CD4-positive, alpha-beta T cell treated with Interleukin-6 at 100 ng/mL for 8 hours (primary cell): ENCODE measurements at regions not wholly inside any gene's neighbourhood (a gene's known extent, or its start where the extent isn't known, plus 50 kb on each side); places are given as distances from the start of the nearest gene placed in this dataset.

ENCODE experiments used
- DNase-seq: peaks from one replicate; pipeline ENCODE4 v3.0.0-alpha.2; 2020; ENCODE audit warnings: mixed read lengths, low spot score

DNA sequence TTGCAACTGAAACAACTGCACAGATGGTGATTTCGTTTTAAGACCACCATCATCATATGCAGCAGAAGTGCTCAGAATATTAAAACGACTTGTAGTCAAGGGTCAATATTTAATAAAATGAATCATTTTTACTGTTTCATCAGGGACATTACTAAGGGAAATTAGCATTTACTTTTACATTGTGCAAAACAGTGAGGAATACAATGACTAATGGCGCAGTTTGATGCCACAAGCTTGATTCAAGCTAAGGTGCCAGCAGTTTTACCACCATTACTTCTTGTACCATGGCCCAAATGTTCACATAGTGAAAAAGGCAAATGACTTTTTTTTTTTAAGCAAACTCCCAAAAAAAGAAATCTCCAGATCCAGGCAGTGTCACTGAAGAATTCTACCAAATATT is 277.4 kb upstream of the CHRNA7 start:
- DNase-seq = no peak

DNA sequence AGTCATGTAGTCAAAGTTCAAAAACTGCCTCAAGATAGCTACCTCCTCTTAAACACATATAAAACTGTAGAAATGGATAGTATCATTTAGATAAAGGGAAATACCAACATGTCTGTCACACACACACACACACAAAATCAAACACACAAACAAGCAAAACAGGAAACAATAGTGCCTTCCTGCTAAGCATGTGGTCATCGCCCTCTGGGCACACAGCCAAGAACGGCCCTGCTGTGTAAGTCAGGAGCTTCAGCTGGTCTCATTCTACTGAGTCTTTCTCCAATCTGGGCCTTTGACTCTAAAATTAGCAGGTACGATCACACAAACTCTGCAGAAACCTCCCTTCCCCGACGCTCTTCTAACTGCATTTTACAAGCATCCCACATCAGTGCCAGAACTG is 272.2 kb upstream of the CHRNA7 start:
- no peak for DNase-seq

DNA sequence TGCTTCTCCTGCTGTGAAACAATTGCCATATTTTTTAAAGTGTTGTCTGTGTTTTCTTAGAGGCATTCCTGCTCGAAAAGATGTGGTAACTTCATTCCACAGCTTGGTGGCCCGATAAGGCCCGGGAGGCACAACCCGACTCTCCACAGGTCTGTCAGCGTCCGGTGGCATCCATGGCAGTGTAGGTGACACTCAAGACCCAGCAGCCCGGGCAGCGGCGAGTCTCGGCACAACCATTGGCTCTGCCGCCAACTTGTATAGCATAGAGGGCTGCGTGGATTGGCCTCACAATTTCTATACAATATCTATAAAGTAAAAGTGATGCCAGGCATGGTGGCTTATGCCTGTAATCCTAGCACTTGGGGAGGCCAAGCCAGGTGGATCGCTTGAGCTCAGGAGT is 262.3 kb upstream of the CHRNA7 start:
- DNase-seq = no peak

DNA sequence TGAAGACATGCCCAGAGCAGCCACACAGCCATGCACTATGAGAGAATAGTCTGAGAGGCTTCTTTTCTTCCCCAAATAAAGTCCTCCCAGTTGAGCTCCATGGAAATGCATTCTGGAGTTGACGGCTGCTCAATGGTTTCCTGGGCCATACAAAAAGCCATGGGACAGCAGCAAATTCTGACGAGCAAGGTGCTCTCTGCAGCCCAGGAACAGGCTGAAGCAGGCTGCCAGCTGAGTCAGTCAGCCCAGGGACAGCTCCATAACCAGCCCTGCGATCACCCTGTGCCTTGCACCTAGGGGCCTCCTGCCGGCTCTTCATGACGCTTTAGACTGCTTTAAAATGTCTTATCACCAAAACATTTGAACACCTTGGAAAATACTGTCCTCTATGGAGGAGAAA is 256.3 kb upstream of the CHRNA7 start:
- DNase-seq = no peak

DNA sequence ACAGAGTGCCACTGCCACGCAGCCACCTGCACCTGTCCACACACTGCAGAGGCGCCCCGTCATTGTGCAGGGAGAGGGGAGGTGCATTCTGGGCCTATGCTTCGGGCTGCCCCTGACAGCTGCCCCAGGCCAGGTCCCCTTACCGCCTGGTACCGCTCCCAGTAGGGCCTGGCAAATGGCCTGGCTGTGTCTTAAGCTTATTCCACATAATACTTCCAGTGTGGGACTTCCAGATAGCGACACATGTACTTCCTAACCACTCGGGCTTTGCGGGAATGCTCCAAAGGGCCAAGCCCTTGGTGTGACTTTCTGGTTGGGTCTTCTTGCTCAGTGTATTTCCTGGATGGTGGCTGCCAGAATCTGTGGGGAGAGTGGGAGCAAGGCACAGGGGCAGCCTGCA is 254.3 kb upstream of the CHRNA7 start:
- DNase-seq = no peak

- DNase-seq = no peak
These were observed 249.1 kb upstream of the CHRNA7 start for GRCh38 chr15:31781261-31781660.

DNA sequence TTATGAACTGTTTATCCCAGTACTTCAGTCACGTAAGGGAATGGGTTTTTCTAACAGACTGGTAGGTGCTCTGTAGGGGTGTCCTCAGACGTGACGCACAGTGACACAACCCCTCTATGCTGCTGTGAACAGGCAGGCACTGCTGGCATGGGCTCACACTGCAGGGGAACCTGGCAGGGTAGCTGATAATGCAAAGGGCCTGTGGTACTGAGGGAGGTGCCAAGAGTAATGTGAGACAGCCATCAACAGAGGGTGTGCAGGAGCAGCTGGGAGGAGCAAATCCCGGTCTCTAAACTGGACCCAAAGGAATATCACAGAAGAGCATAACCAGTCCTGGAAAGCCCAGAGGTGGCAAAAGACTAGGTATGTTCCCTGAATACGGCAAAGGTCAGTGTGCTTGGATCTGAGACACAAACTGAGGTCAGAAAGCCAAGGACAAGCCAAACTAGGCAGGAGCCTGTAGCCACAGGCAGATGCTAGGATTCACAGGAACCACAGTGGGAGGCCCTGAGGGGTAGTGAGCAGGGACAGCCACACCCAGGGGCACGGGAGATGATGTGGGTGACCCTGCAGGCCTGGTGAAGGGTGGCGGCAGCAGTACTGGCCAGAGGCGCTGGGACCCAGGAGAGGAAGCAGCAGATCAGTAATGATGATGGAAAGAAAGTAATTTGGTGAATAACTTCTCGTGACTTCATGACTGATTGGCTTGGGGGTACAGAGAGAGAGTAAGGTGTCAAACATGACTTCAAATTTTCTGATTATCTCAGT is 248.1 kb upstream of the CHRNA7 start:
- no peak for DNase-seq

DNA sequence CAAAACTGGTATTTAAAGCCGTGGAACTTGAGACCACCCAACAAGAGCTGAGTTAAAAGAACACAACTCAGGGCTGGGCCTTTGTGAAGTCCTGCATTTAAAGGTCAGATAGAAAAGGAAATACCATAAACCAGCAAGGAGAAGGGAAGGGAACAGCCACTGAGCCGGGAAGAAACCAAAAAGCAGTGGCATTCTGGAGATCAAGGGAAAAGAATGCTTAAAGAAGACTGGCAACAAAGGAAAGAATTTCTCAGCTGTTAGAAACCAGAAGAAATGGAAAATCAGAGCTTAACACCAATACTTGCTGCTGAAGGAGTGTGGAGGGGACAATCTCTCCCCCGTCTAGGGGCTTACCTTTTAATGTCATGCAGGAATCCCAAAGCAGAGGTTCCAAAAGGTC is 247.4 kb upstream of the CHRNA7 start:
- no peak for DNase-seq

- no peak for DNase-seq
These were observed 244.0 kb upstream of the CHRNA7 start for GRCh38 chr15:31786360-31786759.

DNA sequence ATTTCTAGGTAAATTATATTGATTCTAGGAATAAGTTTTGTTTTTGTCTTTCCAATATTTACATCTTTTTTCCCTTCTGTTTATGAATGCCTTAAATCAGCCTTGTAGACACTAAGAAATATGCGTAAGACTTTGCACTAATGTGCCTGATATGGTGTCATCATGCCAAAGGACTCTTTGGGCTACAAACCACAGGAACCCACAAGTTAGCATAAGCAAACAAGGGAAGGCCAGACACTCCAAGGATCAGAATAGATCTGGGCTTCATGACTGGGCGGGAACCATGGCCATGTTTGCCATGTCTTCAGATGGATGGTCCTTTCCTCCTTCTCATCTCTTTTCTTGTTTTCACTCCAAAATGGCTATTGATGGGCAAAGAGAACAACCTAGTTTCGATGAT is 242.2 kb upstream of the CHRNA7 start:
- DNase-seq = no peak

GRCh38 chr15:31792611-31793199 is 237.6 kb upstream of the CHRNA7 start:
- DNase-seq = no peak

GRCh38 chr15:31799319-31799714 is 231.0 kb upstream of the CHRNA7 start:
- no peak for DNase-seq

DNA sequence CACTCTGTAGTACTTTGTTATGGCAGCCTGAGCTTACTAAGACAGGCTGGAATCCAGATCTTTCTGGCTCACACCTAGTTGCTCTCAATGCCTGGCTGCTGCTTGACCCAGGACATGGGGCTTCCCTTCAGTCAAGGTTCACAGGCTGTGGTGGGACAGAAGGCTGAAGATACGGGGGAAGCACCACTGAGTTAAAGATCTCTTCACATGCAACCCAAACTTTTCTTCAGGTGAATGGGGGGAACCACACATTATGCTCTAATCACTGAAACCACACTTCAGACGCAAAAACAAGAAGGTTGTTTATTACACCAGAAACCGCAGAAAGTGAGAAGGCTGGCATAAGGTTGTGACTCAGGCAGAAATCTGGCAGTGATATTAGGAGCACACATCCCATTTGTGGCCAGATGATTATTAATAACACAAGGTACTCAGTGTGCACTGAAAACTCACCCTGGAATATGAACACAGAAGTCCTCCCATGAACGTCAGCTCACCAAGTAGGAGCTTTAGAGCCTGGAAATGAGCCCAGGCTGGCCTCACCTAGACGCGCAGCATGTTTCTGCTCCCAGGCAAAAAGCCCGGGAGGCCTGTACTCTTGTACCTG is 230.5 kb upstream of the CHRNA7 start:
- no peak for DNase-seq

GRCh38 chr15:31801152-31801551 is 229.2 kb upstream of the CHRNA7 start:
- DNase-seq = no peak

GRCh38 chr15:31802761-31803160 is 227.6 kb upstream of the CHRNA7 start:
- DNase-seq = no peak

DNA sequence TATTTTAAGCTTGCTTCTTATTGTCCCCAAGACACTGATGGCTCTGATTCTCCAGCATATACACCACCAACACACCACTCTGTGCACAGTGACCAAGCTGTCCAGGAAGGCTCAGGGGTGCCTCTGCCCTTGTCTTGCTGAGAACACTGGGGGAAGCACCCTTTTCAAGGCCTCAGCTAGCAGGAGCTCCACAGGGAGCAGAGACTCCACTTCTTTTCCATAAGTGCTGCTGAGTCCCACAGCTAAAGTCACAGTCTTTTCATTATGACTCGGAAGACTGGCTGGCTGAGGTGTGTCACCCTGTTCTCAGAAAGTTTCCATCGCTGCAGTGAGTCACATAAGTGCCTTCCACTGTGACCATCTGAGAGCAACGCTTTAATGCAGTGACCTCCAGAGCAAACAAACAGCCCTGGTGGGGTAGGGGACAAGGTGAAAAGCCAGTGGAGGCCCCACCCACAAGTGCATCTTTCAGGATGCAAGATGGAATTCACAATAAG is 226.9 kb upstream of the CHRNA7 start:
- no peak for DNase-seq

DNA sequence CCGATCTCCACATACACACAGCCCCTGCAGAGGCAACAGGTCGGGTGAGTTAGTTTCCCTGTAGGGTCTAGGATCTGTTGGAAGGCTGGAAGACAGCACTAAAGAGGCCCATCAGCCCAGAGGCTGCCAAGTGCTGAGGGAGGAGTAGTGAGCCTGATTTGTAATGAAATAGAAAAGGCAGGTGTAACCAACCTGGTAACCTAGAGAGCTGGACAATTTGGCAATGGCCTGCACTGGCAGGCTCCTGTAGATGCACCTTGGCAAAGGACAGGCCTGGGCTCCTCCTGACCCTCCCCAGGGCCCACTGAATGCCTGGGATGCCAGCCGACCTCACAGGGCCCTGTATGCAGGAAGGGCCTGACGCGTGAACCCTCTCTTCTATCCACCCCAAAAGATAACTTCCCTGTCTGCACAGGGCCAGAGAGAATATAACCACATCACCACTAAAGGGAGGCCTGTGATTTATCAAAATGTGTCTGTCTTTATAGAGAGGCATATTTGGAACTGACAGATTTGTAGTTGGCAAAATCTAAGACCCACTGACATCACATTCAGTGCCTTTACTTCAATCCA is 225.1 kb upstream of the CHRNA7 start:
- no peak for DNase-seq

DNA sequence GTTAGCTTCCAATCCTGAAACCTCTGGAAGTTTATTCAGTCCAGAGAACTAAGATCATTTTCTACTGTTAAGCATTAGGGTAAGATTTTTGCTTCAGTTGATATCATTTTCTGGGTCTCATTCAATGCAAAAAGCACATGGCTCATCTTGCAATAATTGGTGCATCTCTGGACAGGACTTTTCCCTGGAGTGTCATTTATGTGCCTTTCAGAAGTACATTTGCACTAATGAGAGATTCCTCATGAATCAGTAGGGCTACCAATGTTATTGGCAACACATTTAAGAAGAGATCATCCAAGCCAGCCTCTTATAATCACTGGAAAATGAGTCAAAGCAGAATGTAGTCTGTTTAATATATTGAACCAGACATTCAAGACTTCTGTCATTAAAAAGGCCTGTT is 224.2 kb upstream of the CHRNA7 start:
- no peak for DNase-seq

DNA sequence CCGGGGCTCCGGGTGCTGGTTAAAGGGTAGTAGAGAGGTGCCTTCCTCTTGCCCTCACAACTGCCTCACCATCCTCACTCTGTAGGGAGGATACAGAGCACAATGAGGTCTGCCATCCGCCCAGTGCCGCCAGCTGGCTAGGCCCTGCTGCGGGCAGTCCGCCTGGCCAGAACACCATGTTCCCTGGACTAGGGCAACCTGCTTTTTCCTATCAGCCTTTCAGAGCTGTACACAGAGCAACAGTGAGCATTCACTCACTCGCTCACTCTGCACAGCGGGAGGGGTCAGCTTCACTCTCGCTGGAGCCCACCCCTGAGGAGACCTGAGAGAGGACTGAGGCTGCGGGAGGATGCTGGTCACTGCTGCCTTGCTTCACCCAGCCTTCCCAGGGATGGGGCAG is 218.7 kb upstream of the CHRNA7 start:
- no peak for DNase-seq

- no peak for DNase-seq
These were observed 216.2 kb upstream of the CHRNA7 start for GRCh38 chr15:31814082-31814481.

DNA sequence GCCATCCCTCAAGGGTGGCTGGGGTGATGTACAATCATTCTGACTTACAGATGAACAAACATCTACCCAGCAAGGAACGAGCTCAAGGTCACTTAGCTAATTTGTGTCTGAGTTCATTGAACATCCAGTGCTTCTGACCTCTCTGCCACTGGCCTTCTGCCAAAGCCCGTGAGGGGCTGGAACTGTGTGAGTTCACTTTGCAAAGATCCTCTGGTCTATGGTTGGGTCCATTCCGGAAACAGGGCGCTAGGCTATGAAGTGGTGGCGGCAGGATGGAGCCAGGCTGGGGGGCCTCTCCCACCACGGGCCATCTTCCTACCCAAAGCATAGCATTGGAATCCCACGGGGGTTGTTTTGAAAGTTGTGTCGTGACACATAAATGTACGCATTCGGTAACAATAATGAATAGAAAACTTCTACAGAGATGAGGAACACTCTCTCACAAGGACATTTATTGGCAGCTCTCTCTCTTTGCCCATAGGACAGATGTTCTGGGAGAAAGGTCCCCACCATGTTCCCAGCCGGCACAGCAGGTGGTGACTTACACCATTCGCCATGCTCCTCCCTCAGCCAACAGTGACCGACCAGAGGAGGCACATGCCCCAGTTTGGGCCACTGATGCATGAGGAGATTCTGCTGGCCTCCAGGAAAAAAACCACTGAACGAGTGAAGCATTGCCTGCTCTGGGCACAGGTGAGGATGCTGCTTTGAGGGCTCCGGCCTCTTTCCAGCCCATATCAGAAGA is 214.7 kb upstream of the CHRNA7 start:
- DNase-seq = no peak

DNA sequence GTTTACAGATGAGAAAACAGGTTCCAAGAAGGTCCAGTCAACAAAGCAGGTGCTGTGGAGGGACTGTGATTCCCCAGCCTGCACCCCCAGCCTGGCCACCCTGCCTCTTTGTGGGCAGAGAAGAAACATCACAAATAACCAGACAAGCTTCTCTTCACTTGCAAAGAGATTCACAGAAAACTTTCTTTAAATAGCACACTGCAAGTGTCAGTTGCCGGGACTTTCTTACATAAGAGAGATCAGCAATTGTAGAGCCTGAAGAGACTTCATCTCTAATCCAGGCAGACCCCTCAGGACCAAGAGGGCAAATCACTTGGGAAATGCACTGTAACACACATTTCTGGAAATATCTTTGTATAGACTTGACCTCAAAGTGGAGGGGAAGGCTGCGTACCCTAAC is 207.9 kb upstream of the CHRNA7 start:
- no peak for DNase-seq
